PFSK-1 (cell line): ENCODE measurements at regions not wholly inside any gene's neighbourhood (a gene's known extent, or its start where the extent isn't known, plus 50 kb on each side); places are given as distances from the start of the nearest gene placed in this dataset.

Experiments
- FOXP2 ChIP-seq: optimal IDR thresholded peaks from 2 replicates; pipeline ENCODE3; 2011; ENCODE audit warnings: borderline replicate concordance, control low read depth, inconsistent platforms; ENCODE audit not compliant: insufficient read depth; ENCODE audit errors: extremely low read length, extremely low read depth
- POLR2AphosphoS5 ChIP-seq: IDR thresholded peaks from 2 replicates; pipeline ENCODE4 v1.6.1; 2012; ENCODE audit warnings: low read depth, mild to moderate bottlenecking, control low read depth, low read length, moderate library complexity
- REST ChIP-seq, 2 experiments: IDR thresholded peaks; 2 replicates each; pipeline versions ENCODE4 v1.6.1 to v1.8.0; 2011 to 2012; ENCODE audit warnings: low read depth in 2 of 2, low read length in 2 of 2, control low read depth in 1 of 2, inconsistent platforms in 1 of 2, mild to moderate bottlenecking in 1 of 2, moderate library complexity in 1 of 2; ENCODE audit not compliant: insufficient read depth in 1 of 2
- SIN3A ChIP-seq: IDR thresholded peaks from 2 replicates; pipeline ENCODE4 v1.6.1; 2012; ENCODE audit warnings: mild to moderate bottlenecking, low read length, moderate library complexity, borderline replicate concordance; ENCODE audit not compliant: insufficient read depth
- TAF1 ChIP-seq: IDR thresholded peaks from 2 replicates; pipeline ENCODE4 v1.6.1; 2012; ENCODE audit warnings: low read length, control low read depth, borderline replicate concordance; ENCODE audit not compliant: insufficient read depth

GRCh38 chr3:81433675-81434074 is 327.8 kb downstream of the GBE1 start:
- TF ChIP-seq TAF1, result no peak
- TF ChIP-seq FOXP2, result no peak
- no peak for TF ChIP-seq REST (IDR thresholded peaks at IDR 0.05; ENCODE audit: insufficient read depth in 1 of 2, low read depth in 2 of 2, low read length in 2 of 2)

GRCh38 chr3:81432456-81432855 is 329.0 kb downstream of the GBE1 start:
- TF ChIP-seq POLR2AphosphoS5, result no peak
- TF ChIP-seq FOXP2, result no peak

GRCh38 chr3:81426826-81427577 is 334.4 kb downstream of the GBE1 start:
- TF ChIP-seq SIN3A (no peak), TAF1 (no peak), REST (IDR thresholded peaks at IDR 0.05; ENCODE audit: insufficient read depth in 1 of 2, low read depth in 2 of 2, low read length in 2 of 2) (no peak), POLR2AphosphoS5 (no peak), FOXP2 (no peak)

- TF ChIP-seq POLR2AphosphoS5 (no peak), FOXP2 (no peak), TAF1 (no peak), SIN3A (no peak), REST (IDR thresholded peaks at IDR 0.05; ENCODE audit: insufficient read depth in 1 of 2, low read depth in 2 of 2, low read length in 2 of 2) (no peak)
Measured at GRCh38 chr3:81425198-81425868, 336.1 kb downstream of the GBE1 start.

- TF ChIP-seq SIN3A (no peak), FOXP2 (no peak), POLR2AphosphoS5 (no peak), REST (IDR thresholded peaks at IDR 0.05; ENCODE audit: insufficient read depth in 1 of 2, low read depth in 2 of 2, low read length in 2 of 2) (no peak), TAF1 (no peak)
Measured at GRCh38 chr3:81419228-81419627, 342.2 kb downstream of the GBE1 start.
